ENCODE measurements at regions not wholly inside any gene's neighbourhood (a gene's known extent, or its start where the extent isn't known, plus 50 kb on each side); places are given as distances from the start of the nearest gene placed in this dataset.

DNA sequence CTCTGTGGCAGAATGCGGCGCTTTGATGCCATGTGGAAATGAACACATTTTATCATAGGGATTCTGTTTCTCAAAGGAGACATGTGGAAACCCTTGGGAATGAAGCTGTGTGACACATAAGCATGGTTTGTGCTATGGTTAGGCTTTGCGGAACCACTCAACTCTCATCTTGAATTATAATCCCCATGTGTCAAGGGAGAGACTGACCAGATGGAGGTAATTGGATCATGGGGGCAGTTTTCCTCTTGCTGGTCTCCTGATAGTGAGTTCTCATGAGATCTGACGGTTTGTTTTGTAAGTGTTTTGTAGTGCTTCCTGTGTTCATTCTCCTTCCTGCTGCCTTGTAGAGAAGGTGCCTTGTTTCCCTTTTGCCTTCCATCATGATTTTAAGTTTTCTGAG is 1109.2 kb upstream of the ALCAM start:
- Histone ChIP-seq H4K8ac (ENCODE audit: extremely low read depth, insufficient read depth, low read length) (no peak overlapping the region), H3K4me3 (ENCODE audit: extremely low read depth in 1 of 4, insufficient read depth in 2 of 4, low read depth in 3 of 4, low read length in 4 of 4) (no peak overlapping the region), H3K23ac (ENCODE audit: insufficient read length) (no peak overlapping the region), H2BK120ac (replicated peaks; ENCODE audit: low read depth, low read length) (no peak overlapping the region), H4K5ac (ENCODE audit: insufficient read length, low read depth, low read length) (no peak overlapping the region), H2BK12ac (ENCODE audit: low read depth, low read length) (no peak overlapping the region), H3K23me2 (ENCODE audit: low read depth, low read length) (no peaks in the 10 kb centered on the region), H3K14ac (ENCODE audit: insufficient read length) (no peak overlapping the region), H3K9ac (replicated peaks in 1 of 4; ENCODE audit: extremely low read depth in 1 of 4, low read depth in 3 of 4, low read length in 3 of 4) (no peak overlapping the region), H3K56ac (replicated peaks; ENCODE audit: insufficient read length, low read depth, low read length) (no peak overlapping the region), H2BK5ac (ENCODE audit: low read depth, low read length) (no peak overlapping the region), H3K4ac (replicated peaks; ENCODE audit: insufficient read length, low read depth, low read length) (no peak overlapping the region), H3K79me2 (ENCODE audit: control insufficient read depth in 1 of 2, insufficient read depth in 2 of 2, low read length in 2 of 2) (no peaks in the 10 kb centered on the region), H2AFZ (ENCODE audit: low read length) (peak overlapping the region; percentile 62), H3K4me1 (replicated peaks in 1 of 4; ENCODE audit: control insufficient read depth in 3 of 4, insufficient read depth in 4 of 4, low read length in 3 of 4) (no peaks in the 10 kb centered on the region), H3K4me2 (ENCODE audit: insufficient read depth in 1 of 2, low read depth in 2 of 2, low read length in 2 of 2) (no peak overlapping the region), H3K36me3 (ENCODE audit: control insufficient read depth in 2 of 4, insufficient read depth in 4 of 4, low read length in 3 of 4) (no peaks in the 10 kb centered on the region), H3K9me3 (ENCODE audit: insufficient read depth in 2 of 2, low read depth in 1 of 2, low read length in 1 of 2) (no peaks in the 10 kb centered on the region), H4K91ac (replicated peaks; ENCODE audit: insufficient read length, low read length) (no peak overlapping the region), H2AK5ac (ENCODE audit: low read depth, low read length) (no peak overlapping the region), H2BK15ac (ENCODE audit: low read length) (no peak overlapping the region), H3K27ac (ENCODE audit: low read depth, low read length) (no peak overlapping the region), H3K18ac (ENCODE audit: extremely low read depth, low read length) (no peak overlapping the region), H2BK20ac (ENCODE audit: low read length) (no peak overlapping the region), H4K20me1 (replicated peaks in 1 of 2; ENCODE audit: control insufficient read depth in 1 of 2, insufficient read depth in 2 of 2, low read length in 2 of 2) (no peaks in the 10 kb centered on the region), H3K27me3 (replicated peaks in 1 of 4; ENCODE audit: control insufficient read depth in 3 of 4, extremely low read depth in 1 of 4, insufficient read depth in 3 of 4, low read length in 3 of 4) (no peaks in the 10 kb centered on the region), H3K79me1 (ENCODE audit: low read depth, low read length) (no peaks in the 10 kb centered on the region)
- TF ChIP-seq SRF (IDR thresholded peaks at IDR 0.05; ENCODE audit: low read depth, low read length) (no peak), SP2 (IDR thresholded peaks at IDR 0.05; ENCODE audit: low read length) (no peak), RXRA (IDR thresholded peaks at IDR 0.05; ENCODE audit: insufficient read depth, low read depth, low read length) (no peak), FOSL1 (IDR thresholded peaks at IDR 0.05; ENCODE audit: insufficient read depth, low read depth, low read length) (no peak), HDAC6 (IDR thresholded peaks at IDR 0.05; ENCODE audit: low read depth, low read length) (no peak), TCF12 (IDR thresholded peaks at IDR 0.05; ENCODE audit: low read depth, low read length) (no peak), CREB1 (IDR thresholded peaks at IDR 0.05) (no peak)
- no peak for DNase-seq (ENCODE audit: low read depth in 1 of 2, low spot score in 2 of 2)
- WGBS, 2 experiments (ENCODE audit: extremely low coverage in 1 of 2, insufficient coverage in 1 of 2, insufficient read length in 1 of 2, insufficient replicate concordance in 2 of 2, low coverage in 1 of 2, low lambda C conversion rate in 2 of 2, missing lambda C conversion rate in 1 of 2): 90% methylated on average over 4 of the region's 4 CpGs; no CpG with 5 or more reads in 1 of the 2 experiments
- ChIA-PET POLR2A (ENCODE audit: partially characterized antibody) (no interaction called here), CTCF (ENCODE audit: partially characterized antibody) (no interaction called here)
- no peak for FAIRE-seq
